ENCODE measurements at regions not wholly inside any gene's neighbourhood (a gene's known extent, or its start where the extent isn't known, plus 50 kb on each side); places are given as distances from the start of the nearest gene placed in this dataset.

DNA sequence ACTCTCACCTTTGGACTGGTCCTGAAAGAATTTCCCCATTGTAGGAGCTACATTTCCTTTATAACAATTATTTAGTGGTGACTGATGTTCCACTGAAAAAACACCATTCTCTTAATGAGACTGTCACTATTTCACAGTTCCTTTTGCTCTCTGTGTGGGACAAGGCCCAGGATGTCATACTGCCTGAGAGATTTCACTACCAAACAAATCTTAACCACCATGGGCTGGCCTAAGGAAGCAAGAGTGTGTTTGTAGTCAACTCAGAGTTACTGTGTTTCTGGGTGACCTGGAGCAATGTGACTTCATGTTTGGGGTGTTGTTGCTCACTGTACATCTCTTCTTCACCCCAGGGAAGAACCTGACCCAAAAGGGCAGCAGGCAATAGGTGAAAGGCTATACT is 50.1 kb upstream of the ZNF608 start:
- in situ Hi-C loops (cut with HindIII; ENCODE audit: low sequenced_read_pairs) = no loop called here
- no peak overlapping the region for H3K4me3 ChIP-seq (ENCODE audit: low read depth, low read length)
- TF ChIP-seq, protein P1, sequence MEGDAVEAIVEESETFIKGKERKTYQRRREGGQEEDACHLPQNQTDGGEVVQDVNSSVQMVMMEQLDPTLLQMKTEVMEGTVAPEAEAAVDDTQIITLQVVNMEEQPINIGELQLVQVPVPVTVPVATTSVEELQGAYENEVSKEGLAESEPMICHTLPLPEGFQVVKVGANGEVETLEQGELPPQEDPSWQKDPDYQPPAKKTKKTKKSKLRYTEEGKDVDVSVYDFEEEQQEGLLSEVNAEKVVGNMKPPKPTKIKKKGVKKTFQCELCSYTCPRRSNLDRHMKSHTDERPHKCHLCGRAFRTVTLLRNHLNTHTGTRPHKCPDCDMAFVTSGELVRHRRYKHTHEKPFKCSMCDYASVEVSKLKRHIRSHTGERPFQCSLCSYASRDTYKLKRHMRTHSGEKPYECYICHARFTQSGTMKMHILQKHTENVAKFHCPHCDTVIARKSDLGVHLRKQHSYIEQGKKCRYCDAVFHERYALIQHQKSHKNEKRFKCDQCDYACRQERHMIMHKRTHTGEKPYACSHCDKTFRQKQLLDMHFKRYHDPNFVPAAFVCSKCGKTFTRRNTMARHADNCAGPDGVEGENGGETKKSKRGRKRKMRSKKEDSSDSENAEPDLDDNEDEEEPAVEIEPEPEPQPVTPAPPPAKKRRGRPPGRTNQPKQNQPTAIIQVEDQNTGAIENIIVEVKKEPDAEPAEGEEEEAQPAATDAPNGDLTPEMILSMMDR (IDR thresholded peaks at IDR 0.05; ENCODE audit: low read depth, low read length, missing control alignments) = no peak
- DNase-seq (ENCODE audit: low read depth) = no peak

DNA sequence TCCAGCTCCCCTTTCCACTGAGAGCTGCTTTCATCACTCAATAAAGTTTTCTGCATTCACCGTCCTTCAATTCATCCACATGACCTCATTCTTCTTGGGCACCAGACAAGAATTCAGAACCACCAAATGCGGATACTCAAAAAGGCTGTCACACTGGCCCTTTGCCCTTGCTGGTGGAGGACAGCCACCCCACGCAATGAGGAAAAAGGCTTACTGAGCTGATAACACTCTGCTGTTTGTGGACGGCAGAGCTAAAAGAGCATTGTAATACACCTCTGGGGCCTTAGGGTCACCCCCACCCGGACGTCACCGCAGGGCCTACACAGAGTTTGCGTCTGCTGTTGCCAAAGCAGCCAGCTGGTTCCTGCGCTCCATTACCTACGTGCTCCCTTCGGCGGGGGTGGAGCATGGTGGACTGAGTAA is 51.2 kb upstream of the ZNF608 start:
- TF ChIP-seq, protein P1 (IDR thresholded peaks at IDR 0.05; ENCODE audit: low read depth, low read length, missing control alignments) = no peak
- in situ Hi-C loops (cut with HindIII; ENCODE audit: low sequenced_read_pairs) = no loop called here
- no peak overlapping the region for H3K4me3 ChIP-seq (ENCODE audit: low read depth, low read length)
- DNase-seq (ENCODE audit: low read depth) = no peak

DNA sequence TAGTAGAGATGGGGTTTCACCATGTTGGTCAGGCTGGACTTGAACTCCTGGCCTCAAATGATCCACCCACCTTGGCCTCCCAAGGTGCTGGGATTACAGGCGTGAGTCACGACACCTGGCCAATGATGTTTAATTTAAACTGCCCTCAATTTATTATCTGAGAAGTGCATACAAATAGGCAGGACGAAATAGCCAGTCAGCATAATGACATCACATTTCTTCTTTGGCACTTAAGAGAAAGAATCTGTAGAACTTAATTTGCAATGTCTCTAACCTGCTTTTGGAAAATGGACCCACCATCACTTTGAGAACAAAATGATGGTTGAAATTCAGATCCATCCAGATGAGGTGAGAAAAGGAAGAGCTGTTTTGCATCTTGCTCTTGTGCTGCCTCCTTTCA is 52.5 kb upstream of the ZNF608 start:
- in situ Hi-C loops (cut with HindIII; ENCODE audit: low sequenced_read_pairs) = no loop called here
- H3K4me3 ChIP-seq (ENCODE audit: low read depth, low read length) = no peak overlapping the region
- no peak for DNase-seq (ENCODE audit: low read depth)
- TF ChIP-seq, protein P1 (IDR thresholded peaks at IDR 0.05; ENCODE audit: low read depth, low read length, missing control alignments) = no peak

DNA sequence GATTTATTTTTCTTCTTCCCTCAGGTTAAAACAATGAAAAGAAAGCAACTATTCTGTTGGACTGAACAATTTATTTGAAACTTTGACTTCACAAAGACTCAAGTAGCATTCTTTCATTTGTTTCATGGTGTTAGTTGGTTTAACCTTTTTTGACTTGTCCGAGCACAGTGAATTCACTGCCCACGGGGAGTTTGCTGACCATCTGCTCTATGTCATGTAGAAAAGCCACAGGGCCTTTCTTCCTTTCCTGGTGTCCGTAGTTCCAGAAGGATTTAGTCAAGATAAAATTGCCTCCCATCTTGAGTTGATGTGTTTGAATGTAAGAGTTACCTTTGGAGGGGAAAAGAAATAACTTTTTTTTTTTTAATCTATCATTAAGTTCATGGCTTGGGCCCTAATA is 55.1 kb upstream of the ZNF608 start:
- no peak overlapping the region for H3K4me3 ChIP-seq (ENCODE audit: low read depth, low read length)
- no peak for DNase-seq (ENCODE audit: low read depth)
- TF ChIP-seq, protein P1 (IDR thresholded peaks at IDR 0.05; ENCODE audit: low read depth, low read length, missing control alignments) = no peak
- in situ Hi-C loops (cut with HindIII; ENCODE audit: low sequenced_read_pairs) = loop anchor here (5.0 kb wide), 1 partner anchor 44 kb away; no protein-coding TSS in a partner anchor

DNA sequence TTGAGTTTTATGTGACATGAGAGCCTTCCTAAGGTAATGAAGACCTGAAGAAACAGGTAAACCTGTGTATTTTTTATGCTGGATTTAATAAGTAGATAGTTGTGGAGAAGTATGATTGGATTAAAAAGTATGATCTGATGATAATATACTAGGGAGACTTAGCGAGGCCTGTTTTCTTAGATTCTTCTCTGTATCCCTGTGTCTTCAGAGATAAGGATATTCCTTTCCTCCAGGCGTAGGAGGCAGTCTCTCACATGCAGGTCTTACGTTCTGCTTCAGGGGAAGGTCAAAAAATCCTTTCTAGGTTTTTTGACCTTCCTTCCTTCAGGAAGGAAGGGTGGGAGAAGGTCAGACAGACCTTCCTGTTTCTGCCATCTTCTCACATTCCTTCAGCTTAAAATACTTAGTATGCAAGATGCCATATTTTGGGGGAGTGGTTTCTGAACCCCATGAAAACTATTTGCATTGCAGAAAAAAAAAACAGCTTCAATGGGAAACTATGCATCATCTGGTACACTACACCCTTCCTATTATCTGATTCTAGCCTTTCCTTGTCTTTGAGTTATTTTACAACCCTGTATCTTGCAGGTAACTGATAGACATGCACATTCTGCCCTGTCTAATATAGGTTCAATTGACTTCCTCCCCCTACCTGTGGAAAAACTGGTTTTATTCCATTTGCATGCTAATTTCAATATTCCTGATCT is 57.3 kb upstream of the ZNF608 start:
- no peak overlapping the region for H3K4me3 ChIP-seq (ENCODE audit: low read depth, low read length)
- in situ Hi-C loops (cut with HindIII; ENCODE audit: low sequenced_read_pairs) = loop anchor here (5.0 kb wide), 1 partner anchor 46 kb away; no protein-coding TSS in a partner anchor
- TF ChIP-seq, protein P1 (IDR thresholded peaks at IDR 0.05; ENCODE audit: low read depth, low read length, missing control alignments) = no peak
- DNase-seq (ENCODE audit: low read depth) = no peak

DNA sequence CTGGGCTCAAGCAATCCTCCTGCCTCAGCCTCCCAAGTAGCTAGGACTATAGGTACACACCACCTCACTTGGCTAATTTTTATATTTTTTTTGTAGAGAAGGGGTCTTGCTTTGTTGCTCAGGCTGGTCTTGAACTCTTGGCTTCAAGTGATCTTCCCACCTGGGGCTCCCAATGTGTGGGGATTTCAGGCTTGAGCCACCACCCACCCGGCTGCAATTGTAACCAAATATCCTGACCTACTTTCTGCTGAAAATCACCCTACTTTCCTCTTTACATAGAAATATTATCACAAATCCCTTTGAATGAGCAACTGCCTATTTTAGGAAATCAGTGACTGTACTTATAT is 59.6 kb upstream of the ZNF608 start:
- no peak overlapping the region for H3K4me3 ChIP-seq (ENCODE audit: low read depth, low read length)
- no peak for DNase-seq (ENCODE audit: low read depth)
- TF ChIP-seq, protein P1 (IDR thresholded peaks at IDR 0.05; ENCODE audit: low read depth, low read length, missing control alignments) = no peak
- in situ Hi-C loops (cut with HindIII; ENCODE audit: low sequenced_read_pairs) = no loop called here
